Prostate gland (tissue), 2 donors: ENCODE measurements at regions not wholly inside any gene's neighbourhood (a gene's known extent, or its start where the extent isn't known, plus 50 kb on each side); places are given as distances from the start of the nearest gene placed in this dataset.

Experiments
- DNase-seq: peaks from one replicate; pipeline ENCODE4 v3.0.0-alpha.2; 2019; ENCODE audit warnings: low spot score
- H3K27ac ChIP-seq, 2 donors: fragments of 200-600 bp; sonication (generic); 2 replicates each; pipeline ENCODE4 v1.5.1; 2017 to 2019
- H3K27me3 ChIP-seq: fragments of 200-600 bp; sonication (generic); replicated peaks from 2 replicates; pipeline ENCODE4 v1.5.1; 2019; ENCODE audit not compliant: insufficient read depth
- H3K36me3 ChIP-seq, 2 donors: fragments of 200-600 bp; sonication (generic); 1 replicate in 1 of 2; 2 replicates in 1 of 2; pipeline versions ENCODE4 v1.5.1 to v1.8.1; 2017 to 2019
- H3K4me1 ChIP-seq: fragments of 200-600 bp; sonication (generic); replicated peaks from 2 replicates; pipeline ENCODE4 v1.5.1; 2019
- H3K4me3 ChIP-seq, 2 donors: fragments of 200-600 bp; sonication (generic); 2 replicates each; pipeline ENCODE4 v1.5.1; 2017 to 2019
- H3K9me3 ChIP-seq: fragments of 200-600 bp; sonication (generic); 2 replicates; pipeline ENCODE4 v1.5.1; 2017
- POLR2A ChIP-seq: fragments of 450-650 bp; IDR thresholded peaks from one replicate; pipeline ENCODE4 v1.6.1; 2016; ENCODE audit warnings: antibody characterized with exemption, mild to moderate bottlenecking
- POLR2AphosphoS5 ChIP-seq: sonication (generic); formaldehyde crosslinking; IDR thresholded peaks from one replicate; pipeline ENCODE4 v1.6.1; 2017; ENCODE audit warnings: antibody characterized with exemption
- WGBS: methylation state at CpG from one replicate; pipeline ENCODE4 v1.1.5; 2018; 5-methylcytosine and 5-hydroxymethylcytosine counted together
- intact Hi-C: fragments of 100-400 bp; cut with DNase I; formaldehyde crosslinking; loops from one replicate; pipeline ENCODE4 v1.14.2; 2022
- TF ChIP-seq, protein P1 (sequence below), 4 experiments: fragments of 200-600 bp in 2 of 4; fragments of 450-650 bp in 2 of 4; sonication (generic) in 2 of 4; IDR thresholded peaks; 1 replicate in 3 of 4; 2 replicates in 1 of 4; pipeline ENCODE4 v1.5.1; 2016 to 2019; ENCODE audit warnings: antibody characterized with exemption in 4 of 4, mild to moderate bottlenecking in 2 of 4, moderate library complexity in 2 of 4

GRCh38 chr7:115734641-115735040 lies 295.9 kb downstream of the TFEC start:
- no peak overlapping the region for H3K27ac ChIP-seq
- no peak for DNase-seq
- H3K9me3 ChIP-seq: no peaks in the 10 kb centered on the region
- H3K27me3 ChIP-seq: no peaks in the 10 kb centered on the region
- H3K4me3 ChIP-seq: no peak overlapping the region
- intact Hi-C loops: no loop called here
- H3K4me1 ChIP-seq: no peaks in the 10 kb centered on the region
- TF ChIP-seq POLR2A (no peak), POLR2AphosphoS5 (no peak)
- TF ChIP-seq, protein P1, sequence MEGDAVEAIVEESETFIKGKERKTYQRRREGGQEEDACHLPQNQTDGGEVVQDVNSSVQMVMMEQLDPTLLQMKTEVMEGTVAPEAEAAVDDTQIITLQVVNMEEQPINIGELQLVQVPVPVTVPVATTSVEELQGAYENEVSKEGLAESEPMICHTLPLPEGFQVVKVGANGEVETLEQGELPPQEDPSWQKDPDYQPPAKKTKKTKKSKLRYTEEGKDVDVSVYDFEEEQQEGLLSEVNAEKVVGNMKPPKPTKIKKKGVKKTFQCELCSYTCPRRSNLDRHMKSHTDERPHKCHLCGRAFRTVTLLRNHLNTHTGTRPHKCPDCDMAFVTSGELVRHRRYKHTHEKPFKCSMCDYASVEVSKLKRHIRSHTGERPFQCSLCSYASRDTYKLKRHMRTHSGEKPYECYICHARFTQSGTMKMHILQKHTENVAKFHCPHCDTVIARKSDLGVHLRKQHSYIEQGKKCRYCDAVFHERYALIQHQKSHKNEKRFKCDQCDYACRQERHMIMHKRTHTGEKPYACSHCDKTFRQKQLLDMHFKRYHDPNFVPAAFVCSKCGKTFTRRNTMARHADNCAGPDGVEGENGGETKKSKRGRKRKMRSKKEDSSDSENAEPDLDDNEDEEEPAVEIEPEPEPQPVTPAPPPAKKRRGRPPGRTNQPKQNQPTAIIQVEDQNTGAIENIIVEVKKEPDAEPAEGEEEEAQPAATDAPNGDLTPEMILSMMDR (IDR thresholded peaks at IDR 0.05): no peak
- WGBS: 78% methylated on average over 3 of the region's 3 CpGs
- H3K36me3 ChIP-seq: no peaks in the 10 kb centered on the region

- intact Hi-C loops: no loop called here
- no peaks in the 10 kb centered on the region for H3K9me3 ChIP-seq
- H3K27me3 ChIP-seq: no peaks in the 10 kb centered on the region
- H3K36me3 ChIP-seq: no peaks in the 10 kb centered on the region
- no peak overlapping the region for H3K27ac ChIP-seq
- DNase-seq: no peak
- no peak overlapping the region for H3K4me3 ChIP-seq
- 81% methylated on average over 4 of the region's 4 CpGs for WGBS
- no peaks in the 10 kb centered on the region for H3K4me1 ChIP-seq
- TF ChIP-seq POLR2A: no peak
- TF ChIP-seq POLR2AphosphoS5: no peak
- TF ChIP-seq, protein P1 (IDR thresholded peaks at IDR 0.05): no peak
Measured at GRCh38 chr7:115731796-115732471, 298.6 kb downstream of the TFEC start.

DNA sequence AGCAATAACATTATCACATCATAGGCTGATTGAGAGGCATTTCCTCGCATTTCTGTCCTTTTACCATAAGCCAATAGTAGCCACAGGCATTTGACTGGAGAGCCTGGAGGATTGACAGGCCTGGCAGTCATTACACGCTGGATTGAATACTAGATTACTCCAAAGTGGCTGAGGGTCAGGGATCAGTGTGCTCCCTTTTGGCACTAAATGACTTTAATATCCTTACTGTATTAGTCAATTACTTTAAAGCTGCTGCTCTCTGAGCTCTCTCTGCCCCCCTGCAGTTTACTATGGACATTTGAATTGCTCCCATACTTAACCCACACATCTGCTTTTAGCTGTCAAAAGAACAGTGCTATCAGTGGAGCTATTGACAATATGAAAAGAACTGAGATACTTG lies 302.0 kb downstream of the TFEC start:
- H3K27me3 ChIP-seq: no peaks in the 10 kb centered on the region

DNA sequence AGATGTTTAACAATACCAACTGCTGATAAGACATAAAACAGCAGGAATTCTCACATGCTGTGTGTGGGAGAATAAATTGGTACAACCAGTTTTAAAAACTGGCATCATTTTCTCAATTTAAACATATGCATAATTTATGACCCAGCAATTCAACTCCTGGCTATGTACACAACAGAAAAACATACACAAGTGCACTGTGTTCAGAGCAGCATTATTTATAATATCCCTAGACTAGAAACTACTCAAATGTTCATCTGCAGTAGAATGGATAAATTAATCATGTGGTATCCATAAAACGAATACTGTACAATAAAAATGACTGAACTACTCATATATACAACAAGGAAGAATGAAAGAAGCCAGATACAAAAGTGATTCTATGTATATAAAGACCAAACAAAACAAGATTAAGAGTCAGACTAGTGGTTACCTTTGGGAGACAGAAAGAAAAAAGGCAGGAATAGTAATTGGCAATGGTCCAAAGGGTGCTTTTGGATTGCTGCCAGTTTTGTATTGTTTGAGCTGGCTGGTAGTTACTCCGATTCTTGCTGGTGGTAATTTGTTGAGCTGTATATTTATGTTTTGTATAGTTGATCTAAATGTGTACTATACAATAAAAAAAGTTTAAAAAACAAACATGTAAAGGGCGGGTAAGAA lies 306.0 kb downstream of the TFEC start:
- TF ChIP-seq, protein P1 (IDR thresholded peaks at IDR 0.05): no peak
- TF ChIP-seq POLR2A (no peak), POLR2AphosphoS5 (no peak)
- Histone ChIP-seq H3K4me3 (no peak overlapping the region), H3K4me1 (no peaks in the 10 kb centered on the region), H3K27ac (no peak overlapping the region), H3K36me3 (no peaks in the 10 kb centered on the region), H3K27me3 (no peaks in the 10 kb centered on the region), H3K9me3 (no peaks in the 10 kb centered on the region)
- 46% methylated on average over 3 of the region's 3 CpGs for WGBS
- no peak for DNase-seq
- intact Hi-C loops: no loop called here

More for the DNA sequence above, 302.0 kb downstream of the TFEC start:
- Histone ChIP-seq H3K4me3 (no peak overlapping the region), H3K9me3 (no peaks in the 10 kb centered on the region), H3K27ac (no peak overlapping the region), H3K4me1 (no peaks in the 10 kb centered on the region), H3K36me3 (no peaks in the 10 kb centered on the region)
- intact Hi-C loops: no loop called here
- no peak for DNase-seq
- 79% methylated on average over 2 of the region's 2 CpGs for WGBS
- TF ChIP-seq POLR2AphosphoS5 (no peak), POLR2A (no peak)
- TF ChIP-seq, protein P1 (IDR thresholded peaks at IDR 0.05): no peak
